ENCODE measurements at regions not wholly inside any gene's neighbourhood (a gene's known extent, or its start where the extent isn't known, plus 50 kb on each side); places are given as distances from the start of the nearest gene placed in this dataset.

DNA sequence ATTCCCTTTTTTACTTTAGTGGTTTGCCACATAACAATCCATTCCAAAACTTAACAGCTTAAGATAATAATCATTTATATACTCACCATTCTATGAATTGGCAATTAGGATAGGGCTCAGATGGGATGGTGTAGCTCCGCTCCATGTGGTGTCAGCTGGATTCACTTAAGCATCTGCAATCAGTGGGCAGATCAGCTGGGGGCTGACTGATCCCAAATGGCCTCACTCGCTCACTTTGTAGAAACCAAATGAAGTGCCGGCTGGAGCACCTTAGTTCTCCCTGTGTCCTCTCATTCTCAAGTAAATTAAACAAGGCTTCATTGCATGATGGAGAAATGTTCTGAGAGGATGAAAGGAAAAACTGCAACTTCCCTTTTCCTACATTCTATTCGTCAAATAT, 161.4 kb downstream of the WT1 start:
- DNase-seq (ENCODE audit: low spot score) (no peak), ATAC-seq (no peak), FAIRE-seq (no peak)
- Histone ChIP-seq H3K27ac (ENCODE audit: extremely low read length, insufficient read depth, low read length) (no peak overlapping the region), H3K4me1 (ENCODE audit: insufficient read depth, low read length) (no peaks in the 10 kb centered on the region), H4K20me1 (ENCODE audit: insufficient read depth, low read length) (no peaks in the 10 kb centered on the region), H3K4me2 (ENCODE audit: low read depth, low read length) (no peak overlapping the region), H2AFZ (ENCODE audit: low read length) (no peak overlapping the region), H3K9me3 (ENCODE audit: low read length) (no peaks in the 10 kb centered on the region), H3K79me2 (ENCODE audit: insufficient read depth, low read length) (no peaks in the 10 kb centered on the region), H3K36me3 (replicated peaks in 1 of 2; ENCODE audit: control insufficient read depth in 1 of 2, insufficient read depth in 2 of 2, low read length in 2 of 2) (no peaks in the 10 kb centered on the region), H3K27me3 (ENCODE audit: control insufficient read depth in 1 of 2, insufficient read depth in 2 of 2, low read length in 2 of 2) (no peaks in the 10 kb centered on the region), H3K4me3 (replicated peaks in 1 of 3; ENCODE audit: insufficient read depth in 1 of 3, low read depth in 2 of 3, low read length in 3 of 3) (no peak overlapping the region), H3K9ac (ENCODE audit: insufficient read depth, low read depth, low read length) (no peak overlapping the region)
- no peak for TF ChIP-seq SUZ12 (IDR thresholded peaks at IDR 0.05; ENCODE audit: low read depth, low read length)
- TF ChIP-seq CHD2 (IDR thresholded peaks at IDR 0.05; ENCODE audit: low read depth, low read length), result no peak
- TF ChIP-seq FOXO1 (CRISPR knock-in tag; IDR thresholded peaks at IDR 0.05), result no peak
- TF ChIP-seq ZNF292 (CRISPR knock-in tag; IDR thresholded peaks at IDR 0.05; ENCODE audit: borderline replicate concordance, low read depth), result no peak
- TF ChIP-seq, protein P1, sequence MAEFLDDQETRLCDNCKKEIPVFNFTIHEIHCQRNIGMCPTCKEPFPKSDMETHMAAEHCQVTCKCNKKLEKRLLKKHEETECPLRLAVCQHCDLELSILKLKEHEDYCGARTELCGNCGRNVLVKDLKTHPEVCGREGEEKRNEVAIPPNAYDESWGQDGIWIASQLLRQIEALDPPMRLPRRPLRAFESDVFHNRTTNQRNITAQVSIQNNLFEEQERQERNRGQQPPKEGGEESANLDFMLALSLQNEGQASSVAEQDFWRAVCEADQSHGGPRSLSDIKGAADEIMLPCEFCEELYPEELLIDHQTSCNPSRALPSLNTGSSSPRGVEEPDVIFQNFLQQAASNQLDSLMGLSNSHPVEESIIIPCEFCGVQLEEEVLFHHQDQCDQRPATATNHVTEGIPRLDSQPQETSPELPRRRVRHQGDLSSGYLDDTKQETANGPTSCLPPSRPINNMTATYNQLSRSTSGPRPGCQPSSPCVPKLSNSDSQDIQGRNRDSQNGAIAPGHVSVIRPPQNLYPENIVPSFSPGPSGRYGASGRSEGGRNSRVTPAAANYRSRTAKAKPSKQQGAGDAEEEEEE (CRISPR knock-in tag; IDR thresholded peaks at IDR 0.05; ENCODE audit: borderline replicate concordance), result no peak
- no peak for TF ChIP-seq ZNF616 (CRISPR knock-in tag; IDR thresholded peaks at IDR 0.05; ENCODE audit: low read depth)
- no peak for TF ChIP-seq CBFB (CRISPR knock-in tag; IDR thresholded peaks at IDR 0.05)
- TF ChIP-seq, protein P2, sequence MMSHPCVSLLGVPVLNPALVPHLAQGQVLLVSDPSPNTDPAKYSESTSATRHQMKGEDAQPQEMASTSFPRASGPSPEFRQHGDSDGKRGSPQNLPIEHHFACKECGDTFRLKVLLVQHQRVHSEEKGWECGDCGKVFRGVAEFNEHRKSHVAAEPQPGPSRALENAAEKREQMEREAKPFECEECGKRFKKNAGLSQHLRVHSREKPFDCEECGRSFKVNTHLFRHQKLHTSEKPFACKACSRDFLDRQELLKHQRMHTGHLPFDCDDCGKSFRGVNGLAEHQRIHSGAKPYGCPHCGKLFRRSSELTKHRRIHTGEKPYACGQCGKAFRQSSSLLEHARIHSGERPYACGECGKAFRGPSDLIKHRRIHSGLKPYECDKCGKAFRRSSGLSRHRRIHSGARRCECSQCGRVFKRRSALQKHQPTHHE (CRISPR knock-in tag; IDR thresholded peaks at IDR 0.05; ENCODE audit: borderline replicate concordance), result no peak
- POLR2A ChIA-PET, result no interaction called here
- 3% methylated on average over 4 of the region's 4 CpGs for WGBS (ENCODE audit: low lambda C conversion rate)
- no TSS peak for BruUV-seq (replicated peaks)
- CTCF ChIA-PET (ENCODE audit: low intra/inter-chr PET ratio, low total read pairs), result no interaction called here
- intact Hi-C loops (cut with micrococcal nuclease; ENCODE audit: unreplicated experiment) (no loop called here), in situ Hi-C loops (cut with HindIII; ENCODE audit: extremely low pct_ligation_motif_present, low pct_unique_long_range_greater_than_20kb) (no loop called here)
